ENCODE measurements at regions not wholly inside any gene's neighbourhood (a gene's known extent, or its start where the extent isn't known, plus 50 kb on each side); places are given as distances from the start of the nearest gene placed in this dataset.
"Not testable (repeated sequence)": the region's sequence is repeated elsewhere in the genome, so short reads cannot be mapped to it uniquely, and the experiment has no call there.

- DNase-seq = peak in 1 of 2 experiments; percentile 70
Observed at GRCh38 chr2:184031402-184032147, 566.8 kb upstream of the ZNF804A start.

GRCh38 chr2:184032983-184033382 lies 565.3 kb upstream of the ZNF804A start:
- DNase-seq = peak; percentile 5 to 26

DNA sequence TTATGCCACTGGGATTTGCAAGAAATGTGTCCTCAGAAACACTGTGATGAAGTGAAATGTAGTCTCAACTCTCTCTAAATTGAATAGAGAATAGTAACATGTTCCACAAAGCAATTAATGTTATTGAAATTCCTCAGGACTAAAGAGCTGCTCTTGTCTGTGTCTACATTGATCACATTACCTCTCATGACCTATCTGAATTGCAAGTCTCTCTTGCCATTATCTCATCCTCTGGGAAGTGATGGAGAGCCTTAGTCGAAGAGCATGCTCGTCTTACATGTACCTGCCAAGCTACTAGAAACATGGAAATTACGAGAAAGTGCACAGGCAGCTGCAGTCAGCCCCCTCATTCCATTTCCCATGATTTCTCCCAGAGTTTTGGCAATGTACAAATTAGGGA lies 561.1 kb upstream of the ZNF804A start:
- DNase-seq = no peak

DNA sequence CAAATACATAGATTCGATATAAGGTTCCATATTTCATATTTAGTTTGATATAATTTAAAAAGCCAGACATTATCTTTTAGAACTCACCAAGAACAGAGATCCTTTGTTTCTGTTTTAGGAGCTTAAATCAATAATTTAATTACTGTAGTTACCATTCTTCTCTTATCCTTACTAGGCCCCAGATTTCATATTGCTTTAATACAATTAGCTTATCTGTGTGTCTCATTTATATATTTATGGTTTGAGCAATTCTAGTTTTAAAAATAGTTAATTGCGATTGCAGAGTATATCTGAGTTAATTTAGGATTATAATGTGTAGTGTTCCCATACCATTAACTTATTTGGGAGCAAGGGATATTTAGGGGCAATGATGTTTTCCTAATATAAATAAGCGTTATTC lies 558.8 kb upstream of the ZNF804A start:
- DNase-seq = no peak

GRCh38 chr2:184040230-184040629 lies 558.1 kb upstream of the ZNF804A start:
- no peak for DNase-seq

DNA sequence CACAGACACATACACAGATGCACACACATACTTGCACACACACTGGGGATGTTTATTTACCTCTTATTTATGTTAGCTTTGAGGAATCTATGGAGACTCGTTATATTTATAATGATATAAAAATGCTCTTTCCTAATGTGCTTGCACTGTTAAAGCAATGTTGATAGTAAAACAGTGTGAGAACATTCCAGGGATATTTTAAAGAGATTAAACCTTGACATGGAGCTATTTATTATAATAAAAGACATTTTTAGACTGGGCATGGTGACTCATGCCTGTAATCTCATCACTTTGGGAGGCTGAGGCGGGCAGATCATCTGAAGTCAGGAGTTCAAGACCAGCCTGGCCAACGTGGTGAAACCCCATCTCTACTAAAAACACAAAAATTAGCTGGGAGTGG lies 557.3 kb upstream of the ZNF804A start:
- no peak for DNase-seq

DNA sequence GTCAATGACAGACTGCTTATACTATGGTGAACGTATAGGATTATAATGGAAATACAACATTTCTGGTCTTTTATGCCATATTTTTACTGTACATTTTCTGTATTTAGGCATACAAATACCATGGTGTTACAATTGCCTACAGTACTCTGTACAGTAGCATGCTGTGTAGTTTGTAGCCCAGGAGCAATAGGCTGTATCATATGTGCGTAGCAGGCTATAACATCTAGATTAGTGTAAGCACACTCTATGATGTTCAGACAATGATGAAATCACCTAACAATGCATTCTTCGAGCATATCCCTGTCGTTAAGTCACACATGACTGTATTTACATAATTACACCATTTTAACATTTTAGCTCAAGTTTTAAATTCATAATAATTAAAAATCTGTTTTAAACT lies 556.6 kb upstream of the ZNF804A start:
- DNase-seq = no peak

- DNase-seq = no peak
Observed at GRCh38 chr2:184047536-184047935, 550.8 kb upstream of the ZNF804A start.

- DNase-seq = no peak
Observed at GRCh38 chr2:184049566-184049965, 548.8 kb upstream of the ZNF804A start.

GRCh38 chr2:184053326-184053725 lies 545.0 kb upstream of the ZNF804A start:
- no peak for DNase-seq

DNA sequence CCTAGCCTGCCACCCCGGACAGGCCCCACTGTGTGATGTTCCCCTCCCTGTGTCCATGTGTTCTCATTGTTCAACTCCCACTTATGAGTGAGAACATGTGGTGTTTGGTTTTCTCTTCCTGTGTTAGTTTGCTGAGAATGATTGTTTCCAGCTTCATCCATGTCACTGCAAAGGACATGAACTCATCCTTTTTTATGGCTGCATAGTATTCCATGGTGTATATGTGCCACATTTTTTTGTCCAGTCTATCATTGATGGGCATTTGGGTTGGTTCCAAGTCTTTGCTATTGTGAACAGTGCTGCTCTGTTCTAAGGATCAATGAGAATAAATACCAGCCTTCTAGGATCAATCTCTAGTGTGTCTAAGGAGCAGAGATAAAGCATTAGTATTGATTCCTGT lies 543.9 kb upstream of the ZNF804A start:
- not testable (repeated sequence) for DNase-seq

- DNase-seq = no peak
Observed at GRCh38 chr2:184057910-184058309, 540.4 kb upstream of the ZNF804A start.

DNA sequence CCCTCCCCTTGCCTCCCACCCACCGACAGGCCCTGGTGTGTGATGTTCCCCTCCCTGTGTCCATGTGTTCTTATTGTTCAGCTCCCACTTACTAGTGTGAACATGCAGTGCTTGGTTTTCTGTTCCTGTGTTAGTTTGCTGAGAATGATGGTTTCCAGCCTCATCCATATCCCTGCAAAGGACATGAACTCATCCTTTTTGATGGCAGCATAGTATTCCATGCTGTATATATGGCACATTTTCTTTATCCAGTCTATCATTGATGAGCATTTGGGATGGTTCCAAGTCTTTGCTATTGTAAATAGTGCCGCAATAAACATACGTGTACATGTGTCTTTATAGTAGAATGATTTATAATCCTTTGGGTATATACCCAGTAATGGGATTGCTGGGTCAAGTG lies 538.1 kb upstream of the ZNF804A start:
- DNase-seq = not testable (repeated sequence)

DNA sequence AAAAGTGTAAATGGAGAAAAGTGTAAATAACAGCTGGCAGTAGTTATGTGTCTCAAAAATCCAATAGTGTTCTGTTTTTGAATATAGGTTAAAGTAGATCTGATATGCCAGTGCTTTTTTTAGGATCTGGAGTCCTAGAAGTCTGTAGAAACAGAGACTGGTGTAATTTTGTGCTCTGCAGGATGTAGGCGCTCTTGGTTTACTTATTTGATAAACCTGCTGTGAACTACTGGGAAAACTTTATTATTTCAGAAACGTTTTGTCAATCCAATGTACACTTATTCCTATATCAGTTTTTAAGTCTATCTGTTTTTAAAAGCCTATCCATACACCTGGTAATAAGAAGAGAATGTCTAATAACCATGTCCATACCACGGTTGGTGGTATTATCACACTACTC lies 530.8 kb upstream of the ZNF804A start:
- no peak for DNase-seq

- DNase-seq = no peak
Observed at GRCh38 chr2:184072470-184072869, 525.9 kb upstream of the ZNF804A start.

- DNase-seq = no peak
Observed at GRCh38 chr2:184078496-184078895, 519.8 kb upstream of the ZNF804A start.

DNA sequence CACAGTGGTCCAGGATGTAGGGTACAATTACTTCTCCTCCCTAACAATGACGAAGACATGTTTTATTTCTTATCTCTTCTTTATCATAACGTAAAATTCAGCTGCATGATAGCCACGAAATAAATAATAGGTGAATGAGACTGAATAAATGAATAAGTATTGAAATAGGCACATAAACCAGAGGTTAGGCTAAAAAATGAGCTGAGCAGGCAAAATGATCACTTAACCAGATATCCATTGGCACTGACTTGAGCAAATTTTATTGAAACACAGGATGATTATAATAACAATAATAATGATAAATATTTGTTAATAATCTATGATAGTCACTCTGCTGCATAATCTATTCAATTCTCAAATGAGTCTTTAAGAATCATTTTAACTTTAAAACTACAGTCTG lies 506.9 kb upstream of the ZNF804A start:
- no peak for DNase-seq

GRCh38 chr2:184113696-184114403 lies 484.5 kb upstream of the ZNF804A start:
- DNase-seq = no peak

DNA sequence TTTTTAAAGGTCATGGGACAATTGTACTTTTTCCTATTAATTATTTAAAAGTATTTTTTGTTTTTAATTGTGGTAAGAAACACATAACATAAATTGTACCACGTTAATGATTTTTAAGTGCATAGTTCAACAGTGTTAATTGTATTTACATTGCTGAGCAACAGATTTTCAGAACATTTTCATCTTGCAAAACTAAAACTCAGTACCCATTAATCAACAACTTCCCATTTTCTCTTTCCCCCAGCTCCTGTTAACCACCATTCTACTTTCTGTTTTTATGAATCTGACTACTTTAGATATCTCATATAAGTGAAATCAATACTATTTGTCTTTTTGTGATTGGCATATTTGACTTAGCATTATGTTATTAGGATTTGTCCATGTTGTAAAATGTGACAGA lies 483.9 kb upstream of the ZNF804A start:
- DNase-seq = no peak

DNA sequence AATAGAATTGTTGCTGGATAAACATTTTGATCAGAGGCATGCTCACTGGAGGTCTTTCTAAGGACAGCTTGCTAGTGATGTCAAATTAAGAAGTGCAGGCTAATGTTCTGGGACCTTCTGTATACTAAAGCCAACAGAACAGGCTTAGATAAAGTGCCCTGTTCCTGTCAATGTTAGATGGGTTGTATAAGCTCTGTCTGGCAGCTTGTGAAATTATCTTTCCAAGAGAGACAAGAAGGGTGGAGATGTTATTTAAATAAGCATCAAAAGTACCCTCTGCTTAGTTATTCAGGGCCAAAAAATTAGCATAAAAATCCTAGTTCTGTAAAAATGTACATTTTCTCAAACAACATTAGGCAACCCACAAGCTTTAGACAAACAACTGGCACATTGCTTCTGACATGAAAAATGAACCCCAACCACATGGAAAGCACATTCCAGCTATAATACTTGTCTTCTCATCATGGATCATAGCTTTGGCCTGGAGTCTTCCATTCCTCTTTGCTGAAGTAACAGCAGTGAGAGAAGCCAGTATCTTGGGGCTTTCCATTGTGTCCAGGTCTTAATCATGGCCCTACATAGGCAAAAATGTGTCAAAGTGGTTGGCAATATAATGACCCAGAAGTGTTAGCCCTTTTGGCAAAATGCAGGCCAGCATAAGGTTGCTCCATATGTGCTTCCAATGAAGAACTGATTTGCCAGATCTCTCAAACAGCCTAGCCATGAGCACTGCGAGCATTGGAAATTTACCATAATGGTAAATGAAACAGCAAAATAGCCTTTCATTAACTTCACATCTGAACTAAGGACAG lies 478.1 kb upstream of the ZNF804A start:
- no peak for DNase-seq

DNA sequence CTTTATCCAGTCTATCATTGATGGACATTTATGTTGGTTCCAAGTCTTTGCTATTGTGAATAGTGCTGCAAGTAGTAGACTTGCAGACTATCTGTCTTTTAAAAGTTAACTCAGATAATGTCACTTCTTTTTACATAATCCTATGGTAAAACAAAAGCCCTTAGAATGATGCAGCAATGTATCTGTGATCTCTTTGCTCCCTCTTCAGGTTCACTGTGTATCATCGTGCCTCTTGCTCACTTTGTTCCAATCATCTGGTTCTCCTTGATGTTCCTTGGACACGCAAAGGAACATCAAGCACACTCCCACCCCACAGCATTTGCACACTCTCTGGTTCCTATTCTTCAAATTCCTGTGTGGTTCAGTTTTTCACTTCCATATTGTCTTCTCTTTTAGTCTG lies 472.5 kb upstream of the ZNF804A start:
- no peak for DNase-seq

DNA sequence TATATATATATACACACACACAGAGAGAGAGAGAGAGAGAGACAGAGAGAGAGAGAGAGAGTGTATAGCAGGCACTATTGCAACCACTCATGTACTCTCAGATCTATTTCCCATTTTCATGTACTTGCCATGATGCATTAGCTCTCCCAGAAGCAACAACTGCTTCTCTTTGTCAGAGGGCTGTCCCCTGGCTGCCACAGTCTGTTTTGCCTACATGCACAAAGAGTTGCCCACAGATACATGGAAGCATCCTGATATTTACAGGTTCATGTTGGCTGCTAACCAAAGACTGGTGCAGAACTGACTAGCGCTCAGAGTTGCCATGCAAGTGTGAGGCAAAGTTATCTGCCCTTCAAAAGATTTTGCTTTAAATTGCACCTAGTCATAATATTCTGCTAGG lies 469.3 kb upstream of the ZNF804A start:
- no peak for DNase-seq

- no peak for DNase-seq
Observed at GRCh38 chr2:184137955-184138354, 460.4 kb upstream of the ZNF804A start.

- no peak for DNase-seq
Observed at GRCh38 chr2:184141866-184142265, 456.5 kb upstream of the ZNF804A start.
